ENCODE measurements at regions not wholly inside any gene's neighbourhood (a gene's known extent, or its start where the extent isn't known, plus 50 kb on each side); places are given as distances from the start of the nearest gene placed in this dataset.
"Not testable (repeated sequence)": the region's sequence is repeated elsewhere in the genome, so short reads cannot be mapped to it uniquely, and the experiment has no call there.

DNA sequence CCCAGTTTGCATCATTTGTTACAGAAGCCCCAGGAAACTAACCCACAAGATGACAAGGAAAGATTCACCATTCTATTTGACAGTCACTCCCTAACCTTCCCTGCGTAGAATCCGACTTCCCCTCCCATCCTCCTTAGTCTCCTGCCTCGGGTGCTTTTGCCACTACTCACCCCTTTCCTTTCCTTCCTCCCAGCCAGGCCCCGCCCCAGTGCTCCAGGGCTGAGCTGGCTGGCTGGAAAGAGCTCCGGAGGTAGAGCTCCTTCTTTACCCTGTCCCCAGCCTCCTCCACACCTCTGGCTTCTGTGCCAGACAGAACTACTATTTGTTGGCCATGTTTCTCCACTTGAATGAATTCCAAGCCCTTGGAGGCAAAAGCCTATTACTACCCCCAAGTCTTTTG lies 317.6 kb upstream of the NCKAP5 start:
- DNase-seq (ENCODE audit: low spot score) = no peak

DNA sequence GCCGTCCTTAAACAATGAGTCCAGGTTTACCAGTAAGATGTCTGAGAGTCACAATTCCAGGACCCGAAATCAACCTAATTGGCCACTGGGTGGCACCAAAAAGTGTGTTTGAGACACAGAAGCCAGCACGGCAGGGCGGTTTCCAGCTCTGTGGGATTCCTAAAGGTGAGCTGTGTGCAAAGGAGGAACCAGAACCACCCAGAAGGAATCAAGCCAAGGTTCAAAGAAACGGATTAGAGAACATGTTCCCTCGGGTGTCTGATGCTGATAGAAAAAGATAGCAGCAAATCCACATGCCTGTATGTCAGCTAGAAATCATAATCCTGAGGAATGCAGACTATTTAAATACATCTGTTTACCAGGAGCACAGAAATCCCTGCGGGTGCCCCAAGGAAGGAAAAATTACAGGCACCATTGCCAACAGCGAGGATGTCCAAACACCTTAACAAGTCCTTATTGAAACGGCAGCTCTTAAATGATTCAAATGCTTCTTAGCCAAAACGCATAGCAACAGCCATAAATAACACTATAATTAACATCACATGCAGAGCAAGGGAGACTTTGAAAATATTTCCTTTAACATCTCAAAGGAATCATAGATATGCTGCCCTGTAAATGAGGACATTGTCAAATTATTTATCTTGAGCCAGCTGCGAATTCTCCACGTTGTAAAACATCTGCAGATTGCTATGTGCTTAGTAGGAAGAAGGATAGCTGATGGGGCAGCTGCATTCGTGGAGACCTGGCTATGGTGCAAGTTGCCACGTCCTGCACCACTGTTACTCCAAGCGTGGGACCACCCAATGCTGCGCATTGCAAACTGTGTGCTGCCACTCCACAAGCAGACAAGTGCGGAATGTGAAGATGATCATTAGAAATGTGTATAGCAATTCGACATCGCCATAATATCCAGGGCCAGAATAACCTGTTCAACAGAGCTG lies 318.7 kb upstream of the NCKAP5 start:
- DNase-seq (ENCODE audit: low spot score) = peak; percentile 51

DNA sequence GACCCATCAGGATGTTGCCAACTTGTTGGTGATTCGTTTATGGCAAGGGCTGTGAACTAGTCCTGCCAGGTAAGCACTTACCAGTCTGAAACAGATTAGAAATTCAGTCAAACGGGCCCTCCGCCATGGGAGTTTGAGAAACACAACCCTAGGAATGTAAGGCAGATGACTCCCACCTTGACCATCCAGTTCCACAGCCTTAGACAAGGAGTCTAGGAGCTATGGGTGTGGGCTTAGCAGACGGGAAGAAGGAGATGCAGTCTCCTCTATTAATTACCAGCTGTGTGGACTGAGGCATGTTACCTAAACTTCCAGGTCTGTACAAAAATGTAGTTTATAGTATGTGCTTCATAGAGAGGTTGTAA lies 319.4 kb upstream of the NCKAP5 start:
- no peak for DNase-seq (ENCODE audit: low spot score)

- no peak for DNase-seq (ENCODE audit: low spot score)
Measured at GRCh38 chr2:133888107-133888506, 319.8 kb upstream of the NCKAP5 start.

DNA sequence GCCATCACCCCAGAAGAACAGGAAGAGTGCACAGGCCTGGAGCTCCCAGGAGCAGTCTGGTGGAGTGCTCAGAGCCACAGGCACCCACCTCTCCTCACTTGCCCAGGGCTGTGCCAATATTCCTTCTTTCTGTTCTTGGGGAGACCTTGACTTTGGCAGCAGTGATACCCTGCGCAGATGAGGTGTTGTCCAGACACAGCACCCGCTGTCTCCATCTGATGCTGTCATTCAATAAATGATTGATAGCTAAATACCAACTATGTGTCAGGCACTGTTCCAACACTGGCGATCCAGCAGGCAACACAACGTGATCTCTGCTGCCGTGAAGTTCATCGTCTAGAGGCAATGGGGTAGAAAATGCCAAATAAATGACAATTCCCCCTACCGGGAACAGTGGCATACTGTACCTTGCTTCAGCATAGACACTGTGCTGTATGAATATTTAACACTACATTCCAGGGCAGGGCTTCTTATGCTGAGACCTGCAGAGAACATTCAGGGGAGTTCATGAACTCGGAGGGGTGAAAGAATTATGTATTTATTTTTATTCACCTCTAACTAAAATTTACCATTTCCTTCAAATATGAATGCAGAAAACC lies 320.5 kb upstream of the NCKAP5 start:
- no peak for DNase-seq (ENCODE audit: low spot score)

- DNase-seq (ENCODE audit: low spot score) = no peak
Measured at GRCh38 chr2:133892352-133892913, 324.2 kb upstream of the NCKAP5 start.

DNA sequence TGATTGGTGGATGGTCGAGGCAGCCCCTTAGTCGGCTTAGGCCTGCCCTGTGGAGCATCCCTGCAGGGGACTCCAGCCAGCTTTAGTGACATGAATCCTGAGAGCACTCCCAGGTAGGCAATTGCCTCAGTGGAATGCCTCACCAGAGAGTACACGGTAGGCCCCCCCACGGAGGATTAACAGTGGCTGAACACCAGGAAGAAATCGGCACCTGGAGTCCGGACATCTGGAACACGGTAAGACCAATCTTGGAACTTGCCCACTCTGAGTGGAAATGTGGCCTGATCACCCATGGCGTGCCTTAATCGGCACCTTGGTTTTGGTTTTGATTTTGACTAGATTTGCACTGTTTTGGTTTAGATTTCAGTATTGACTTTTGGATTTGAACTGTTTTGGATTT lies 326.2 kb upstream of the NCKAP5 start:
- DNase-seq (ENCODE audit: low spot score) = no peak

DNA sequence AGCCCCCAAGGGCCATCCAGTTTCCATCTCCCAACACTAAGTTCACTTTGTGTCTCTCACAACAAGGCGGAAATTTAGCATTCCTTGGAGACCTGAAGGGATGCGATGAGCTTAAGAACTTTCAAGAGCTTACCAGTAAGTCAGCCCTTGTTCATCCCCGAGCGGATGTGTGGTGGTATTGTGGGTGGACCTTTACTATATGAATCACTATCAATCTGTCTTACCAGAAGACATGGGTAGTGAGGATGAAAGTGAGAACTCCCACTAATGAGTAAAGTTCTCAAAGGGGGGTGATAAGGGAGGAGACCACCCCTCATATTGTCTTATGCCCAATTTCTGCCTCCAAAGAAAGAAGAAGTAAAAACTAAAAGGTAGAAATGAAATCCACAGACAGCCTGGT lies 329.6 kb upstream of the NCKAP5 start:
- DNase-seq (ENCODE audit: low spot score) = not testable (repeated sequence)

DNA sequence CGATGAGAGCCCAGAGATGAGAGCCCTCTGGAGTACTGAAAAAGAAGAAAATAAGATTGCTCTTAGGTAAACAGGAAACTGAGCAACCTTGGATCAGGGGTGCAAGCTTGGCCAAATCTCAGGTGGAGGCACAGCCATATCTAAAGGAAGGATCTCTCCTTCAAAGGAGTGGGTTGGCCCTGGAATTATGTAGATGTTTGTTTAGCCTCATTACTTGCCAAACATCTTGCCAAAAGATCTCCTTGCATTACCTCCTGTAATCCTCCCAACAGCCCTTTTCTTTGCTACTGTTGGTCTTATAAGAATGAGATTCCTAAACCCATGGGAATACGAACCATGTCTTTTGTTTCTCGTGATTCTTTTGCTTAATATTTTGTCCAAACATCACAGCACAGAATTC lies 332.6 kb upstream of the NCKAP5 start:
- DNase-seq (ENCODE audit: low spot score) = no peak

- DNase-seq (ENCODE audit: low spot score) = no peak
Measured at GRCh38 chr2:133906396-133906795, 338.1 kb upstream of the NCKAP5 start.

DNA sequence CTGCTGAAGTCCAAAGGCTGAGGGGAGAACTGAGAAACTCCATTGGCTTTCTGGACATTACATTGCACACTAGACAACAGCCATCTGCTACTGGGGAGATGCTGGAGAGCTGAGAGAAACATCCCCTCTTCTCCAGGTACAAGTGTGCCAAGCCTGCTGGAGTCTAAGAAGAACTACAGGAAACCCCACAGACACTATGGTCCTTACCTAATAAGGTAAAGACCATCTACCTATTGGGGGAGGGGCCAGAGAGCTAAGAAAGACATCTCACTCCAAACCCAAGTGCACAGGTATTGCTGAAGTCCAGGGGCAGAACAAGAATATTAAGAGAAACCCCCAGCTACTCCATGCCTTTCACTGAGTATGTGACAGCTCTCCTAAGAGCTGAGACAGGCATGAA lies 338.7 kb upstream of the NCKAP5 start:
- DNase-seq (ENCODE audit: low spot score) = no peak

DNA sequence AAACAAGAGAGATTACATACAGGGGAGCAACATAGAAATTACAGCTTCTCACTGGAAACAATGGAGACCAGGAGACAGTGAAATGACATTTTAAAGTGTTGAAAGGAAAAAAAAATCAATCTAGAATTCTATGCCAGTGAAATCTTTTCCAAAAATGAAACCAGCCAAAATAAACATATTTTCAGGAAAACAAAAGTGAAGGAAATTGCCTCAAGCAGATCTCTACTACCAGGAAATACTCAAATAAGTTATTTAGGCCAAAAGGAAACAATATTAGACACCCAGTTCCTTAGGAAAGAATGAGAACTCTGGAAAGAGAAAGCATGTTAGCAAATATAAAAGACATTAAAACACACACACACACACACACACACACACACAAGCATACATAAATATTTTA lies 339.9 kb upstream of the NCKAP5 start:
- DNase-seq (ENCODE audit: low spot score) = no peak

DNA sequence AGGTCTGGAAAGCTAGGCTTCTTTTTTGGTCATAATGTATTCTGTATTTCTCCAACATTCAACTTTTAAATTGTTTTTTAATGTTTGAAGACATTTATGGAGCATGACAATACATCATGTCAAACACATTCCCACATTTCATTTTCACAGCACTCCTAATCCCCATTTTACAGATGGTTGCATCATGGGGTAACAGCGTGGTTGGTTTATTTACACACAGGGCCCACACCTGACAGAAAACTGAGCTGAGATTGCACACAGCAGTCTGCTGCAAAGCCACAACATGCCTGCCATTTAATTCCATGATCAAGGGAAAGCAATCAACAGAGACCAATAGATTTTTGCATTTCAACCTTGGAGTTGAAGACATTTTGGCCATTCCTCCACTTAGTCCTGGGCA lies 335.7 kb upstream of the MGAT5 start:
- no peak for DNase-seq (ENCODE audit: low spot score)

DNA sequence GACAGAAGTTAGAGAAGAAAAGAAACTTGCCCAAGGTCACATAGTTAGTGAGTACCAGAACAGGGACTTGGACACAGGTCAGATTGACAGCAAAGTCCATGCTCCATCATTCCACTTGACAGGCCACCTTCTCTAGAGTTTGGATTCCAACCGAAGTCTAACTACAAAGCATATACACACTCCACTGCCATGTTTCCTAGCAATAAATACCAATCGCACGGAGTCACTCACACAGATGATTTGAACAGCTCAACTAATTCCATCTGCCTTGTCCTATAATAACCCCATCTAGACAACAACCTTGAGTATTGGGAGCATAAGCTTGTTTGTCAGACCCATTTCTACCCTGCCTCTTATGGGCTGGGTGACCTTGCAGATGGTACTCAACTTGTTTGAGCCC lies 334.6 kb upstream of the MGAT5 start:
- no peak for DNase-seq (ENCODE audit: low spot score)

- DNase-seq (ENCODE audit: low spot score) = no peak
Measured at GRCh38 chr2:133927894-133928293, 326.0 kb upstream of the MGAT5 start.

DNA sequence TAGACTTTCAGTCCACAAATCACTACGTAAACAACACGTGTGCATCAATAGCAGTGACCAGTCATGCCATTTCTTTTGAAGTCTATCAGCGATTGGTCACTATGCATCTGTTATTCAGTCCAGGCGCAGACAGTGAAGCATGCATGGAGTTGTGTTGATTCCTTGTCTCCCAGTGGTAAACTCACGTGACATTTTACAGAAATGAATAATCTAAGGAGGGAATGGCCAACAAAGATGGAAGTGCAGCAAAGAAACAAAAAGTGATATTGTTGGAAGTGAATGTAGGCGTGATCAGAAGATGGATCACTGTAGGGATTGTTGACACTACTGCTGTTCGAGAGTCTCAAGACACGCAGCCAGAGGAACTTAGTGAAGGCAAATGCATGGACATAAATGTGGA lies 317.8 kb upstream of the MGAT5 start:
- no peak for DNase-seq (ENCODE audit: low spot score)

GRCh38 chr2:133936601-133937000 lies 317.3 kb upstream of the MGAT5 start:
- no peak for DNase-seq (ENCODE audit: low spot score)

- DNase-seq (ENCODE audit: low spot score) = no peak
Measured at GRCh38 chr2:133937669-133938068, 316.2 kb upstream of the MGAT5 start.

GRCh38 chr2:133940134-133940533 lies 313.7 kb upstream of the MGAT5 start:
- no peak for DNase-seq (ENCODE audit: low spot score)

GRCh38 chr2:133941666-133942065 lies 312.2 kb upstream of the MGAT5 start:
- DNase-seq (ENCODE audit: low spot score) = no peak

GRCh38 chr2:133942398-133942797 lies 311.5 kb upstream of the MGAT5 start:
- no peak for DNase-seq (ENCODE audit: low spot score)

GRCh38 chr2:133943108-133943507 lies 310.8 kb upstream of the MGAT5 start:
- DNase-seq (ENCODE audit: low spot score) = no peak

- DNase-seq (ENCODE audit: low spot score) = no peak
Measured at GRCh38 chr2:133945089-133945488, 308.8 kb upstream of the MGAT5 start.
